Right kidney (tissue), 1 donor: ENCODE measurements at regions not wholly inside any gene's neighbourhood (a gene's known extent, or its start where the extent isn't known, plus 50 kb on each side); places are given as distances from the start of the nearest gene placed in this dataset.
"Not testable (repeated sequence)": the region's sequence is repeated elsewhere in the genome, so short reads cannot be mapped to it uniquely, and the experiment has no call there.

Experiments used
- DNase-seq: peaks from one replicate; pipeline ENCODE4 v3.0.0-alpha.2; 2016

DNA sequence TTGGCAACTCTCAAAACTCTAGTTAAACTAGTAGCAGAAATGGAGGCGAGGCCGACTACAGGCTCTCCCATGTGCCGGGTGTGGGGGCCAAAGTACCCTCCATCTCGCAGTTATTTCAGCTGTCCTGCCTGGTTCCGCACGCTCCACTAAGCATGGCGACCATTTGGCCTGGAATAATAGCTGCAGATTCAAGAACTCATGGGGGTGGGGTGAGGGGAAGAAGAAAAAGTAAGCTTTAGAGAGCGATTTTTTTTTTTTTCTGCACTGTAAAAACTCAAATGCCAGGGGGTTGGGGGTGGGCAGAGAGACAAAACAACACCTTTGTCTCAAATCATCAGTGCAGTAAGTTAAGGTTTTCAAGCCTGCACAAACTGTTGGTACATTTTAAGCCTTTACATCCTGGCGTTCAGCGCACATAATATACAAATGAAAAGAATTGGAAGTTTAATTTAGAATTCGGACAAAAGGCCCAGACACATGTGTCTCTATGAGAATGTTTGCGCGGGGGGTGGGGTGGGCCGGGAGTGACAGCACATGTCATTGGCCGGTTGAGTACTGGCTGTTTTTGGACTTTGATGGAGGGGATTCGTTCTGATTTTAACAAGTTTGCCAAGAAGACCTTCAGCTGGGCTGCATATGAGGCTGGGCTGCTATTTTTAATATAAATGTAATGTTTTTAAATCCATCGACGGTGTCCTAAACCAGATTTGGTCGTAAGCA, 694.7 kb upstream of the SALL1 start:
- DNase-seq: peak; percentile 66

DNA sequence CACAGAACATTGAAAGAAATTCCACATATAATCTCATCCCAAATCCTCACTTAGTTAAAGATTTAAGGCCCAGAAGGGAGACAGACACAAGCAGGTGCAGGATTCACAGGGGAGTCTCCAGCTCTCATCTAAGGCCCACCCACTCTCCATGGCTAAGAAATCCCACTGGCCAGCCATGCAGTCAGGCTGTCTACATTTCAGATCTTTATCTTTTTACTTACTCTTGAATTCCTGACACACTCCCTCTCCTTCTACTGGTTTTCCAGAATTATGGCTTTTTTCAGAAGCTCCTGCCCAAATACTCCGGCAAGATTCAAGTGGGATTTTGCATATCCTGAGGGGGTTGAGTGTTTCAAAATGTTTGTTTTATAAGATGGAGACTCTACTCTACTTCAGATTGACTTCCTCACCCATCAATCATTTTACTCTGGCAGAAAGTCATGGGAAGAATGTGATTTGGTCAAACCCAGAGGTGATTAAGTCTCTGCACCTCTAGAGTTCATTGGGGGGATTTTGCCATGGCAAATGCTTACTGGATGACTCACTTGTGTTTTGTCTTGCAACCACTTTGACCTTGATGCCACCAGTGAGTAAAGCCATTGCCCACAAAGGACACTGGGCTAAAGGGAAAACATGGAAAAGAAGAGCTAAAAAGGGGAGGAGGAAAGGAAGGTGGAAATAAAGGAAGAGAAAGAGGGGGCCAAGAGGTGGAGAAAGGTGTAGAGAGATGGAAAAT, 688.8 kb upstream of the SALL1 start:
- no peak for DNase-seq

DNA sequence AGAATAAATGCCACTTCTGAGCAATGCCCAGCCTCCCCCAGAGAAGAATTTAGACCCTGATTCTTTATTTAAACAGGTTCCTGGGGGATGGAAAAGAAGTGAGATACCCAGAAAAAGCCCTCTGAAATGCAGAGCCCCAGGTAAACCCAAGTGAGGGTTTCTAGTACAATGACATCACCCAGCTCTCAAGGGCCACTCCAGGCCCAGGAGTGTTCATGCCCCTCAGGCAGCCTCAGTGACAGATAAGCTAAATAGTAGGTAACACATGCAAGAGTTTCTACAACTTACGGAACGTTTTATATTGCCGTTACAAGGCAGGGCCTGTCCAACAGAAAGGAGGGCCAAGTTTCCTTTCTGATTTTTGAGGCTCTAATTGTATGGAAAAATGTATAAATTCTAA, 683.7 kb upstream of the SALL1 start:
- DNase-seq: no peak

DNA sequence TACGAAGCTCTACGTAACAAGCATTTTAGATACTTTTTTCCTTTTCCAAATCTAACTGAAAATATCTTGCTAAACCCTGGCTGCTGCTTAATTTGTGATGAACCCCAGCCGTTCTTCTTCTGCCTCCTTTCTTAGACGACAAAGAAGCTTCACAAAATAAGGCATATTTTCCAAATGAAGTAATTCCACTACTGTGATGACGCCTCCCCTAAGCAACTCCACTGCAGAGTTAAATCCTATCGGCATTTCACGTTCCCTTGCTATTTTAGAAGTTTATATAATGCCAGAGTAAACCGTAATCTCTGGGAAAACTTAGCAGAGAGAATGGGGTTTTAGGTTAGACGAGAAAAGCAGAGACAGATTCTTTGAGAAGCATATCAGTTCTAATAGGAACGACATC, 683.1 kb upstream of the SALL1 start:
- DNase-seq: no peak

DNA sequence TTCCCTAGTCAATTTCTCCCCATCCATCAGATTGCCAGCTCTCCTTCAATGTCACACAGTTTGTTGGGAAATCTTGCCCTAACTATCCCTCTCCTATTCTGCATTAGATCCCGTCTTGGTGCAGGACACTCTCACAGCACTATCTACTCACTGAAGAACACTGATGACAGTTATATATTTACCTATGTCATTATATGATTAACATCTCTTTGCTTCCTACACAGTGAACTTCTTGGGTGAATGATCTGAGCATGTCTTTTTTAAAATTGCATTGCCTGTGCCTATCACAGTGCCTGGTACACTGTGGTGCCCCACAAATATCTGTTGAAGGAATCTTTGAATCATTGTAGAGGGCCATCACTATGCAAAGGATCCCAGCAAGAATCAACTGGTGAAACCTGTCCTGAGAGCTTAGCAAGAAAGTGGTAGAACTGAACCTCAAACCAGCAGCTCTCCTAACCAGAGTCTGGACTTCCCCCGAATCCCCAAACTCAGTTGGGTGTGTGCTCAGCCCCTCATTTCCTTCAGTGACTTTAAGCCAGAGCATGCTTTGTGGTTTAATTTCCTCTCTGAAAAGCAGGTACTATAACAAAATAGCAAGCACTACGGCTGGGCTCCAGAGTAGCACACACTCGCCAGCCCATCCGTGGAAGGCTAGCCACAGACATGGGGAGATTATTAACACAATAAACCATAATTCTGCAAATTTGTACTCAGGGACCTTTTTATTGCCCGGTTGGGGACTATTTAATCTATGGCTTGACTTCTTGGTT, 680.7 kb upstream of the SALL1 start:
- no peak for DNase-seq

DNA sequence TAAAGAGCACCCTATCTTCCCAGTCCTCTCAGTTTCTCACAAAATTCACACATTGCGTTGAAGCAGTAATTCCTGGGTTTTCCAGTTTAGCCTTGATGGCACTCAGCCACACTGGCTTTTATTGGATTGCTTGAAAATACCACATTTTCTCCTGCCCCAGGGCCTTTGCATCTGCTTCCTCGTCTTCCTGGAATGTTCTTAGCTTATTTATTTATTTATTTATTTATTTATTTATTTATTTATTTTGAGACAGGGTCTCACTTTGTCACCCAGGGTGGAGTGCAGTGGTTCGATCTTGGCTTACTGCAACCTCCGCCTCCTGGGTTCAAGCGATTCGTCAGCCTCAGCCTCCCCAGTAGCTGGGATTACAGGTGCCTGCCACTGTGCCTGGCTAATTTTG, 680.0 kb upstream of the SALL1 start:
- DNase-seq: not testable (repeated sequence)

DNA sequence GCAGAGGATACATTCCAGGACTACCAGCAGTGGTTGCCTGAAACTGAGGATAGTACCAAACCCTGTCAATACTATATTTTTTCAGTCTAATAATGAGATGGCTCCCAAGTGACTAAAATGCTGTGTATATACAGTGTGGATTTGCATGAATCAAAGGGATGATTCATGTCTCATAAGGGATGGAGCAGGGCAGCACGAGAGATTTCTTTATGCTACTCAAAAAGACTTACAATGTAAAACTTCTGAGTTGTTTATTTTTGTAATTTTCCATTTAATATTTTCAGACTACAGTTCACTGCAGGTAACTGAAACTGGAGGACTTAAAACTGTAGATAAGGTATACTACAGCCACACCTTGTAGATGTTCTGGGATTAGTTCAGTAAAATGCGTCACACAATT, 674.7 kb upstream of the SALL1 start:
- no peak for DNase-seq

DNA sequence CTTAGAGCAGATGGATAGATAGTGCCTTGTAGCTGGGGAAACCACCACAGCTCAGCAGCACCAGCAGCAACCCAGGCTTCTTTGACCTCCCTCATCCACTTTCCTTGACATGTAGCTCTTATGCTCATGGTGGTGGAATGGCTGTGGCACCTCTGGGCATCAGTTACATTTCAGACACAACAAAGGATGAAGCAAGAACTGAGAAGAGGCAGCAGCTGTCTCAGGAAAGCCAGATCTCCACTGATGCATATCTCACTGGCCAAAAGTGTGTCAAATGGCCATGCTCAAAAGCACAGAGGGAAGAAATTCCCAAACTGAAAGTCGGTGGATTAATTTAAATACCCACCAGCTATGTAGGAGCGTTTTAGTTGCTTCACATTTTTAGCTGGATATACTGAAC, 671.4 kb upstream of the SALL1 start:
- no peak for DNase-seq

DNA sequence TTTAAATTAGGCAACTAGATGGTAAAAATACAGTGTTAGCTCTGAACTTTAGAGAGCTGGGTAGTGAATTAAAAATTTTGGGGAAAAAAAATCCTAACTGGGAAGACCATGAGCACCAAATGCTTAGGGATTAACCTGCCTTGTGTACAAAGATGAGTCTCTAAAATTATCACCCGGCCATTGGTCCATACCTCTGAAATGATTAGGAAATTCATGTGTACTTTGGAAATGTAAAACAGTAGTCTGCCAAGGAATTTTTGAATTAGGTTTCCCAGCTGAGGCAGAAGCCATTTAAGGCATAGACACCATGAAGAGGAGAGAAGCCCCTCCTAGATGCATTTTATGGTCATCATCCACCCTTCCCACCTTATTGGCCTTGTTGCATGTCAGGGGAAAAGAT, 670.5 kb upstream of the SALL1 start:
- no peak for DNase-seq

DNA sequence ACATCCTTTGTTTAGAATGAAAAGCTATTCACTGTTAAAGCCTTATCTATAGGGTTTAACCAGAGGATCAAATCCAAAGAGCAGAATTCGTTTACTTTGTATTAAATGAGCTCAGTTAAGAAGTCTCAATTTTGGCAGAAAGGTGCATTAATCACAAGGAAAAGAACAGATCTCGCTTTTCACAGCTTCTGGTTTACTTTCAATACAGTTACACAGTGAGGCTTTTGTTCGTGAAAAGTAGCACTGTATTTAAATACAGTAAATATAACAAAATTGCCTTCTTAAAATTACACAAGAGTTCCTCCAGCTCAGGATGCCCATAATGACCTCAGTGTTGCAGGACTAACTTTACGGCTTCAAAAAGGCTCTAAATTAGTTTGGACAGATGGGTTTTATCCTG, 669.1 kb upstream of the SALL1 start:
- no peak for DNase-seq

DNA sequence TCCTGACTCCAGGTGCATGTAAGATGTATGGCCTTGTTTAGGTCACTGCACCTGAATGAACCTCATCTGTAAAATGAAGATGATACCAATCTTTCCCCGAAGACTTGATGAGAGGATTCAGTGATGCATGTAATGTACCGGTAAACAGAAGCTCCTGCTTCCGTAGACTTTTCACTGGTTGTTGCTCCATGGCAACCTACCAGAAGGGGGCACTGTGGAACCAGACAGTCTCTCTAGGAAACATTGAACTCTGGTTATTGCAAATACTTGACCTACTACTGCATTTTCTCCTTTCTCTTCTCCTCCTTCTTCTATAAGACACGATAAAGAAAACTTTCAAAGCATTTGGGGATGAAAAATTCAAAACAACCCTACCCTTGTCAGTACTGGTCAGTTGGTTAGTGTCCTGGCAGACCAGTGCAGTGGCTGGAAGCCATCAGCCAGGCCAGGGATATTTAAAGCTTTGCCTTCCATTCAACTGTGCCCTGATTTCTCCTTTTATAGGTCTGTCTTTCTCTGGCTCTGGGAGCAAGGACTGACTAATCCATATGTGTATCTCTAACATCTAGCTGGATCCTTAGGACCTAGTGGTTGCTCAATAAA, 667.4 kb upstream of the SALL1 start:
- no peak for DNase-seq

DNA sequence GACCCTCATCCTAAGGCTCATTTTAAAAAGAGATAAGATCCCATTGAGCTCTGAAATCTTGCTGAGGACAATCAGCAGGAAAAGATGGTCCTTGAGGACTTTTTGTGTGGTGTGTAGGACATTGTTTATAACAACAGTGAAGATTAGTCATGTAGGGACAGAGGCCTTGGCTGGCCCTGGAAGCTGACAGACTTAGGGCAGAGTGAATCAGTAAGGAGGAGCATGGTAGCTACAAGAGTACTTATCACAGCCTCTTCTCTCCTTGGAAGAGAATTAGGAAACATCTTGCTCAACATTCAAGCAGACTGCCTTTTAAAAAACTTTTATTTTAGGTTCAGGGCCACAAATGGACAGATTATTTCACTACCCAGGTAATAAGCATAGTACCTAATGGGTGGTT, 665.9 kb upstream of the SALL1 start:
- DNase-seq: no peak

DNA sequence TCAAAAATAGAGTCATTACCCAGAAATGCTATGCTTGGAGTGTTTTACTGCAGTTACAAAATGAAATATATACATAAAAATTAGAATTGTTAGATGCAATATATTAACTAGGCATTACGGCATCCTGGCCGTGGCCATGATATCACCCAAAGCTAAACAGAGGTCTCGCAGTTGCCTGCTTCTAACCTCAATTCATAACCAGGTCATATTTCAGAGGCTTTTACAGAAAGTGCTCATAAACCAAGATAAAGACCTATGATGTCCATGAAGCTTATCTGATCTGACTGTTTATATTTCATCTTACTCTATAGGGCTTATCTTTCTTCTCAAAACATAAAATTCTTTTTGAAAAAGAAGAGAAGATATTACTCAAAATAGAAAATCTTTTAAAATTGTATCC, 664.5 kb upstream of the SALL1 start:
- DNase-seq: no peak

DNA sequence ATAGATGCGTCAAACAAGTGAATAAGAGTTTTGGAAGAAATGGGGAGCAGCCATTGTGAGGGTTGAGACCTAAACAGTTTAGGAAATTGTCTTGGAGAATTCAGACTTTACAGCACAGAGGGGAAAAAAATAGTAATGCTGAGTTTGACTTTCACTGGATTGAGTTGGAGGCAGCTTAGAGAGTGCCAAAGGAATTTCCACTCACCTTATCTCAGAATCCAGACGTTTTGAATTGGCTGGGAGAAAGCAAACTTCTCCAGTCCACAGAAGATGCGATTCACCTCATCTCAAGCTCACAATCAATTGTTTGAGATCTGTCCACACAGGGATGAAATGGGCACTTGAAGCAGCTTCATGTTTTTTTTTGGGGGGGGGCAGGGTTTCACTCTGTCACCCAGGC, 663.5 kb upstream of the SALL1 start:
- no peak for DNase-seq

DNA sequence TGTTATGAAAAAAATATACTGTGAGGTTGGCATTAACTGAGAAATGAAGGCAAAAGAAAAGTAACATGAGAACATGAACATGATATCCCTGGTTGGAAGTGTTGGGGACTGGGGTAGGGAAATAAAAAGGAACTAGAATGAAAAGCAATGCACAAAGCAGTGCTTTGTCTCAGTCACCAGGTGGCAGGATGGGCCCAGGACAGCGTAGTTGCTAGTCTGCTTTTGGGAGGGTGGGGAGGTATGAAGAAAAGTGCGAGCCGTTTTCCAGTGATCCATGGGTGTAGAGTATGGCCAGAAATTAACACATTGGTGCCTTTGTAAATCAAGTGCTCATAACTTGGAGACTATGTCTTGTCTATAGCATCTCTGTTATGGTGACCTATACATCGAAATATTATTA, 662.5 kb upstream of the SALL1 start:
- DNase-seq: no peak

DNA sequence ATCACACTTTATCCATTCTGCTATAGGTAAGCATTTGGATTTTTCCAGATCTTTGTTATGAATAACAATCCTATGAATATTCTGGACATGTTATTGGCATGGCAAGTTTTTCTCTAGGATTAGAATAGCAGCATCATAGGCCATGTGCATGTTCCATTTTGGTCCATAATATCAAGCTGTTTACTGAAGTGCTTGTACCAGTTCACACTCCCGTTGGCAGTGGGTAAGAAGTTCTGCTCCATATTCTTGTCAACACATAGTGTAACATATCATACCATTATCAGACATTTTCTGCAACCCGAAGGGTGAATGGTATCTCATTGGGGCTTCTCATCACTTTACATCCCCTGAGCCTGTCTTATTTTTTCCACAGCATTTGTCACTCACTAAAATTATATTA, 661.9 kb upstream of the SALL1 start:
- DNase-seq: no peak

DNA sequence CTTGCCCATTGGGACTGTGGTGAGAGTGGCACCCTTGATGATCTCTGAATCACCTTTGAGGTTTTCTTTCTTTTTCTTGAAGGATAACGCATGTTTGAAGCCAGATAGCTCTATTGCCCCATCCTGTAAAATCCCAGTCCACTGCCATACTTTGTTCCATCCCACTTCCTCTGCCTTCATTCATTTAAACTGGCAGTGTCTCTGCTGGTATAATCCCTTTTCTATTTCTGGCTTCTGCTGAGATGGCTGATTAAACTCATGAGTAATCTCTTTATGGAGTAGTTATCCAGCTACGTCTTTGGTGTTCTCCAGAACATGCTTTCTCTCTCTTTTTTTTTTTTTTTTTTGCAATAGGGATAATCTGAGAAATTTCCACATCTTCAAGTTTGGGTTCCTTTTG, 656.5 kb upstream of the SALL1 start:
- DNase-seq: no peak

DNA sequence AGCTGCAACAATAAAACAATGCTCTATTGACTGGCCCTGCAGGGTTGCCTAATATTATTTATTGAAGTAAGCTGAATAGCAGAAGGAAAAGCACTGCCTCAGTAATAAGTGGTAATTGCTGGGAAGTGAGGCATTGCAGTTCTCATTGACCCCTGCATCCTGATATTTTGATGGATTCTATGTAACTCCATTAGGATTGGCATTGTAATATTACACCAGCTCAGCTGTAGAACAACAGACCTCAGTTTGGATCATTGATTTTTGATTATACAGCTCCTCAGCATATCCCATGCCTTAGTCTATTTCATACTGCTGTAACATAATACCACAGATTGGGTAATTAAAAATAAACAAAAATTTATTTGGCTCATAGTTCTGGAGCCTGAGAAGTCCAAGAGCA, 650.6 kb upstream of the SALL1 start:
- DNase-seq: no peak

DNA sequence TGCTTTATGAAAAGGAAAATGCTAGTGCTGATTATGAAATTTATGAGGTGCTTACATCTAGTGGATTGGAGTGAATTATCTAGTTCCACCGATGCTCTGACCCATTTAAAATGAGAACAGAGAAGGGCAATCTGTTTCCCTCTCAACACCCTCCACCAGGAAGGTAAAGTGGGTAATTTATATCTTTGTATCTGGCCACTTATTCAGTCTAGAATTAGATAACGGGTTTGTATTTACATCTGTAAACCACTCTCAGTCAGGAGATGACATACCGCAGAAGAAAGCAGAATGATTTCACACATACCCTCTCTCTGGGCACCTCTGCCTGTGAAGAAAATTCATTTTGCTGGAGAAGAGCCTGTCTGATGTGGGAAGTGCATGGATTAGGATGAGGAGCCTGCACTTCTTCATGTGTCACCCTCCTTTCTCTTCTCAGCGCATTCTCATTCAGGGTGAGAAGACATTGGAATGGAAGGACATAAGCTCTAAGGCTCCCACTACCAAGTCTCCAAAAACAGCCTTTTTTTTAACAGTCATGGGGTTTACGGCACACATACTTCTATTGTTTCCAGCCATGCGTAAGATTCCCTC, 646.7 kb upstream of the SALL1 start:
- DNase-seq: no peak

DNA sequence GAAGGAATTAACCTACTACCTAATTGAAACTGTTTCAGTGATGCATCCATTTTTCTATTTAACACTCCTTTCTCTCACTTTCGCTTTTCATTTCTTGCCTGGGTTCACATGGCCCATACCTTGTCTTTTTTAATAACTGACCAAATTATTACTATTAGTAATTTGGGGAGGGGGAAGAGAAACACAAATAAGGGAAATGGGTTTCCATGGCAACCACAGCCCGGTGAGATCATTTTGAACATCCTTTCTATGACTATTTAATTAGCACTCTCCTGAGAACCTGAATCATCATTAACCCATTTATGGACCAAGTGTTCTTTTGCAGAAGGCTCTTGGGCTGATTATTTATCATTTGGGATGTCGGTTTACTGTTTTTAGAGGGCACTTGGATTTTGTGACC, 628.2 kb upstream of the SALL1 start:
- no peak for DNase-seq

DNA sequence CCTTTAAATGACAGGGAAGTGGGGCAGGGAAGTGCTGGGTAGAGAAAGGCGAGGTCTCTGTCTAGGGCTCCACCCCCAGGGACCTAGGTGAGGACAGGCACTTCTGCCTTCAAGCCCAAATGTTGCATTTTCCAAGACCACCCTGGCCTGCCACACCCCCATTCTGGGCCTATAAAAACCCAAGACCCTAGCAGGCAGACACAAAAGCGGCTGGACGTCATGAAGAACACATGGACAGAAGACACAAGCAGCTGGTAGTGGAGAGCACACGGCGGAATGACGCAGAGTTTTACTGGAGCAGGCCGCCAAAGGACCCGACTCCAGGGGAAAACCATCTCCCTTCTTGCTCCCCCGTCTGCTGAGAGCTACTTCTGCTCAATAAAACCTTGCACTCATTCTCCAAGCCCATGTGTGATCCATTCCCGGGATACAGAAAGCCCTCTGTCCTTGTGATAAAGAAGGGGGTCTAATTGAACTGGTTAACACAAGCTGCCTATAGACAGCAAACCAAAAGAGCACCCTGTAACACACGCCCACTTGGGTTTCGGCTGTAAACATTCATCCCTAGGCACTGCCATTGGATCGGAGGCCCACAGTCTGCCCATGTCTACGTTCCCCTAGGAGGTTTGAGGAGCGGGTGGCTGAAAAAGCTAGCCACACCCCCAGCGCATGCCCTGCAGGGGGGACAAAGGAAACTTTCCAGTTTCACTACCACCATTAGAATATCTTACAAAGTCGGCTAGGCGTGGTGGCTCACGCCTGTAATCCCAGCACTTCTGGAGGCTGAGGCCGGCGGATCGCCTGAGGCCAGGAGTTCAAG, 622.2 kb upstream of the SALL1 start:
- DNase-seq: no peak

DNA sequence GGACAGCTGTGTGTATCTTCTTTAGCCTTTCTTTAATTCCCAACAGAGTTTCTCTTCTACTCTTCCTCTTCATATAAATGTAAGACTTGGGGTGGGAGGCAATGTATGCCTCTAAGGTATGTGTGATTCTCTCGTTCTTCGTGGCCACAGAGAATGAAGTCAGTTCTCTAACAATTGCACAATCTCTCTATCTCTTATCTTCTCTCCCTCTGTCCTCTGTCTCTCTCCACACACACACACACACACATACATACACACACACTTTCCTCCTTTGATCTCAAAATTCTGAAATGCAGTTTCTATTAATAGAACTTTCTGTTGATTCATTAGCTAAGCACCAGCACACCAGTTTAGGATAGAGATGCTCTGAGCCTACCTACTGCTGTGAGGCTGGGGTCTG, 615.7 kb upstream of the SALL1 start:
- DNase-seq: no peak
